B cell (primary cell): ENCODE measurements at regions not wholly inside any gene's neighbourhood (a gene's known extent, or its start where the extent isn't known, plus 50 kb on each side); places are given as distances from the start of the nearest gene placed in this dataset.

ENCODE experiments used
- ATAC-seq: fragments of 200-7000 bp; cut with Tn5 transposase; one replicate; pipeline ENCODE4 v1.10.0; 2021; ENCODE audit warnings: low read depth, mild to moderate bottlenecking, moderate number of reproducible peaks, moderate library complexity
- CTCF ChIA-PET: fragments of 350-600 bp; sonication (Branson Sonifier 250); formaldehyde crosslinking; loops from one replicate; lab custom pipeline; 2021; ENCODE audit warnings: antibody characterized with exemption, inconsistent platforms; lab: Charles Lee
- POLR2A ChIA-PET: fragments of 350-600 bp; sonication (Branson Sonifier 250); formaldehyde crosslinking; loops from one replicate; lab custom pipeline; 2021; ENCODE audit warnings: antibody characterized with exemption; lab: Charles Lee
- DNase-seq: peaks from one replicate; pipeline ENCODE4 v3.0.0; 2013
- H2AFZ ChIP-seq: 2 replicates; pipeline ENCODE4 v1.6.1; 2012; ENCODE audit warnings: mild to moderate bottlenecking, low read depth, low read length; ENCODE audit not compliant: insufficient read depth, poor library complexity, severe bottlenecking
- H3K27ac ChIP-seq, 2 donors: 1 replicate in 1 of 2; 2 replicates in 1 of 2; pipeline ENCODE4 v1.5.1; 2012 to 2013; ENCODE audit warnings: low read length in 2 of 2, mild to moderate bottlenecking in 2 of 2, moderate library complexity in 1 of 2
- H3K27me3 ChIP-seq, 4 experiments: fragments of 200-600 bp in 1 of 4; sonication (generic) in 1 of 4; replicated peaks in 1 of 4; 1 replicate in 2 of 4; 2 replicates in 2 of 4; pipeline versions ENCODE4 v1.6.1 to v1.7.0; 2013 to 2016; ENCODE audit warnings: low read length in 3 of 4, mild to moderate bottlenecking in 2 of 4, mixed read lengths in 1 of 4, moderate library complexity in 1 of 4; ENCODE audit not compliant: insufficient read depth in 4 of 4, control insufficient read depth in 3 of 4; ENCODE audit errors: control extremely low read depth in 1 of 4
- H3K36me3 ChIP-seq, 2 experiments: replicated peaks in 1 of 2; 1 replicate in 1 of 2; 2 replicates in 1 of 2; pipeline versions ENCODE4 v1.6.1 to v1.7.1; 2013; ENCODE audit warnings: low read length in 1 of 2; ENCODE audit not compliant: insufficient read depth in 2 of 2, control insufficient read depth in 1 of 2; ENCODE audit errors: control extremely low read depth in 1 of 2, extremely low read depth in 1 of 2
- H3K4me1 ChIP-seq, 2 donors: fragments of 200-600 bp in 1 of 2; sonication (generic) in 1 of 2; 1 replicate in 1 of 2; 2 replicates in 1 of 2; pipeline versions ENCODE4 v1.5.1 to v1.6.1; 2013 to 2017; ENCODE audit warnings: low read length in 2 of 2; ENCODE audit not compliant: control insufficient read depth in 2 of 2, insufficient read depth in 2 of 2
- H3K4me2 ChIP-seq: replicated peaks from 2 replicates; pipeline ENCODE3; 2012; ENCODE audit warnings: mild to moderate bottlenecking, low read depth, low read length; ENCODE audit not compliant: poor library complexity, severe bottlenecking
- H3K4me3 ChIP-seq, 5 experiments: fragments of 200-600 bp in 1 of 5; sonication (generic) in 1 of 5; 1 replicate in 3 of 5; 2 replicates in 2 of 5; pipeline versions ENCODE4 v1.5.1 to v1.7.0; 2011 to 2016; ENCODE audit warnings: low read length in 4 of 5, mild to moderate bottlenecking in 4 of 5, low read depth in 2 of 5, control low read depth in 1 of 5, moderate library complexity in 1 of 5; ENCODE audit not compliant: insufficient read depth in 1 of 5; ENCODE audit errors: control extremely low read depth in 1 of 5, extremely low read depth in 1 of 5
- H3K79me2 ChIP-seq: fragments of 200-600 bp; sonication (generic); one replicate; pipeline ENCODE4 v1.6.0; 2016; ENCODE audit warnings: low read length; ENCODE audit not compliant: control insufficient read depth, insufficient read depth
- H3K9ac ChIP-seq: fragments of 200-600 bp; sonication (generic); 2 replicates; pipeline ENCODE4 v1.6.1; 2017; ENCODE audit warnings: mild to moderate bottlenecking, low read length, moderate library complexity
- H3K9me3 ChIP-seq, 3 donors: one replicate each; pipeline versions ENCODE4 v1.6.1 to v1.7.1; 2013; ENCODE audit warnings: low read length in 2 of 3; ENCODE audit not compliant: control insufficient read depth in 2 of 3, insufficient read depth in 1 of 3; ENCODE audit errors: control extremely low read depth in 1 of 3
- H4K20me1 ChIP-seq: 2 replicates; pipeline ENCODE4 v1.6.0; 2012; ENCODE audit warnings: mild to moderate bottlenecking, low read length; ENCODE audit not compliant: insufficient read depth, control insufficient read depth, poor library complexity, severe bottlenecking
- H3K27ac Mint-ChIP-seq: one replicate; pipeline ENCODE4 v1.8.0; 2021; ENCODE audit warnings: mixed read lengths
- H3K27me3 Mint-ChIP-seq: one replicate; pipeline ENCODE4 v1.8.0; 2021; ENCODE audit warnings: mixed read lengths
- H3K4me1 Mint-ChIP-seq: one replicate; pipeline ENCODE4 v1.8.0; 2021; ENCODE audit warnings: mixed read lengths
- H3K4me3 Mint-ChIP-seq: one replicate; pipeline ENCODE4 v1.8.0; 2021; ENCODE audit warnings: mixed read lengths
- H3K9me3 Mint-ChIP-seq: one replicate; pipeline ENCODE4 v1.8.0; 2022; ENCODE audit warnings: mixed read lengths; ENCODE audit not compliant: insufficient read depth
- EZH2 ChIP-seq: IDR thresholded peaks from 2 replicates; pipeline ENCODE4 v1.6.1; 2012; ENCODE audit warnings: borderline replicate concordance, low read depth, mild to moderate bottlenecking, moderate library complexity, low read length; ENCODE audit not compliant: insufficient read depth, poor library complexity, severe bottlenecking
- WGBS: methylation state at CpG from one replicate; pipeline ENCODE4 v1.1.5; 2013; ENCODE audit warnings: missing lambda C conversion rate; ENCODE audit not compliant: insufficient coverage; 5-methylcytosine and 5-hydroxymethylcytosine counted together
- intact Hi-C: fragments of 100-400 bp; cut with micrococcal nuclease; formaldehyde crosslinking; loops from one replicate; pipeline ENCODE4 v1.10.0; 2022
- TF ChIP-seq, protein P1 (sequence below): fragments of 200-600 bp; IDR thresholded peaks from one replicate; pipeline ENCODE4 v1.8.0; 2022; ENCODE audit warnings: antibody characterized with exemption, mild to moderate bottlenecking

GRCh38 chr6:111936718-111937117, 63.5 kb upstream of the FYN start:
- Histone ChIP-seq H3K9me3 (no peaks in the 10 kb centered on the region), H4K20me1 (no peaks in the 10 kb centered on the region), H3K27ac (no peak overlapping the region), H3K9ac (no peak overlapping the region), H3K4me1 (no peaks in the 10 kb centered on the region), H3K4me2 (no peak overlapping the region), H3K79me2 (no peaks in the 10 kb centered on the region), H3K36me3 (no peaks in the 10 kb centered on the region), H3K4me3 (no peak overlapping the region), H3K27me3 (peaks cover 0 to 3% (median 0%) of the 10 kb centered on the region in 4 experiments), H2AFZ (no peak overlapping the region)
- peaks cover 9% of the 10 kb centered on the region for H3K9me3 Mint-ChIP-seq
- POLR2A ChIA-PET = no interaction called here
- intact Hi-C loops = no loop called here
- CTCF ChIA-PET = no interaction called here
- H3K27me3 Mint-ChIP-seq = peaks cover 20% of the 10 kb centered on the region
- no peak for ATAC-seq
- DNase-seq = no peak
- TF ChIP-seq, protein P1, sequence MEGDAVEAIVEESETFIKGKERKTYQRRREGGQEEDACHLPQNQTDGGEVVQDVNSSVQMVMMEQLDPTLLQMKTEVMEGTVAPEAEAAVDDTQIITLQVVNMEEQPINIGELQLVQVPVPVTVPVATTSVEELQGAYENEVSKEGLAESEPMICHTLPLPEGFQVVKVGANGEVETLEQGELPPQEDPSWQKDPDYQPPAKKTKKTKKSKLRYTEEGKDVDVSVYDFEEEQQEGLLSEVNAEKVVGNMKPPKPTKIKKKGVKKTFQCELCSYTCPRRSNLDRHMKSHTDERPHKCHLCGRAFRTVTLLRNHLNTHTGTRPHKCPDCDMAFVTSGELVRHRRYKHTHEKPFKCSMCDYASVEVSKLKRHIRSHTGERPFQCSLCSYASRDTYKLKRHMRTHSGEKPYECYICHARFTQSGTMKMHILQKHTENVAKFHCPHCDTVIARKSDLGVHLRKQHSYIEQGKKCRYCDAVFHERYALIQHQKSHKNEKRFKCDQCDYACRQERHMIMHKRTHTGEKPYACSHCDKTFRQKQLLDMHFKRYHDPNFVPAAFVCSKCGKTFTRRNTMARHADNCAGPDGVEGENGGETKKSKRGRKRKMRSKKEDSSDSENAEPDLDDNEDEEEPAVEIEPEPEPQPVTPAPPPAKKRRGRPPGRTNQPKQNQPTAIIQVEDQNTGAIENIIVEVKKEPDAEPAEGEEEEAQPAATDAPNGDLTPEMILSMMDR = no peak
- no peak for TF ChIP-seq EZH2
- H3K27ac Mint-ChIP-seq = no peak overlapping the region
- no peaks in the 10 kb centered on the region for H3K4me1 Mint-ChIP-seq
- no peak overlapping the region for H3K4me3 Mint-ChIP-seq

- WGBS = 100% methylated on average over 2 of the region's 4 CpGs
- H3K9me3 ChIP-seq = no peaks in the 10 kb centered on the region
- POLR2A ChIA-PET = no interaction called here
- H3K4me3 ChIP-seq = no peak overlapping the region
- ATAC-seq (no peak), DNase-seq (no peak)
- Mint-ChIP-seq H3K9me3 (peaks cover 6% of the 10 kb centered on the region), H3K27me3 (peaks cover 21% of the 10 kb centered on the region), H3K27ac (no peak overlapping the region), H3K4me1 (peaks cover 2% of the 10 kb centered on the region), H3K4me3 (no peak overlapping the region)
- H3K4me2 ChIP-seq = no peak overlapping the region
- no peaks in the 10 kb centered on the region for H4K20me1 ChIP-seq
- no peaks in the 10 kb centered on the region for H3K36me3 ChIP-seq
- intact Hi-C loops = no loop called here
- TF ChIP-seq, protein P1 = no peak
- TF ChIP-seq EZH2 = no peak
- CTCF ChIA-PET = no interaction called here
- no peak overlapping the region for H3K27ac ChIP-seq
- no peak overlapping the region for H2AFZ ChIP-seq
- H3K4me1 ChIP-seq = no peaks in the 10 kb centered on the region
- H3K9ac ChIP-seq = no peak overlapping the region
- H3K27me3 ChIP-seq = peaks cover 0 to 3% (median 0%) of the 10 kb centered on the region in 4 experiments
- no peaks in the 10 kb centered on the region for H3K79me2 ChIP-seq
Observed at GRCh38 chr6:111938710-111939109, 65.5 kb upstream of the FYN start.
